Hematopoietic multipotent progenitor cell treated with erythropoietin and hydrocortisone succinate and interleukin-3 and kit ligand, for 6 days (in vitro differentiated cells): ENCODE measurements at regions not wholly inside any gene's neighbourhood (a gene's known extent, or its start where the extent isn't known, plus 50 kb on each side); places are given as distances from the start of the nearest gene placed in this dataset.

Experiments used
- DNase-seq: peaks from one replicate; pipeline ENCODE4 v3.0.0-alpha.2; 2015

DNA sequence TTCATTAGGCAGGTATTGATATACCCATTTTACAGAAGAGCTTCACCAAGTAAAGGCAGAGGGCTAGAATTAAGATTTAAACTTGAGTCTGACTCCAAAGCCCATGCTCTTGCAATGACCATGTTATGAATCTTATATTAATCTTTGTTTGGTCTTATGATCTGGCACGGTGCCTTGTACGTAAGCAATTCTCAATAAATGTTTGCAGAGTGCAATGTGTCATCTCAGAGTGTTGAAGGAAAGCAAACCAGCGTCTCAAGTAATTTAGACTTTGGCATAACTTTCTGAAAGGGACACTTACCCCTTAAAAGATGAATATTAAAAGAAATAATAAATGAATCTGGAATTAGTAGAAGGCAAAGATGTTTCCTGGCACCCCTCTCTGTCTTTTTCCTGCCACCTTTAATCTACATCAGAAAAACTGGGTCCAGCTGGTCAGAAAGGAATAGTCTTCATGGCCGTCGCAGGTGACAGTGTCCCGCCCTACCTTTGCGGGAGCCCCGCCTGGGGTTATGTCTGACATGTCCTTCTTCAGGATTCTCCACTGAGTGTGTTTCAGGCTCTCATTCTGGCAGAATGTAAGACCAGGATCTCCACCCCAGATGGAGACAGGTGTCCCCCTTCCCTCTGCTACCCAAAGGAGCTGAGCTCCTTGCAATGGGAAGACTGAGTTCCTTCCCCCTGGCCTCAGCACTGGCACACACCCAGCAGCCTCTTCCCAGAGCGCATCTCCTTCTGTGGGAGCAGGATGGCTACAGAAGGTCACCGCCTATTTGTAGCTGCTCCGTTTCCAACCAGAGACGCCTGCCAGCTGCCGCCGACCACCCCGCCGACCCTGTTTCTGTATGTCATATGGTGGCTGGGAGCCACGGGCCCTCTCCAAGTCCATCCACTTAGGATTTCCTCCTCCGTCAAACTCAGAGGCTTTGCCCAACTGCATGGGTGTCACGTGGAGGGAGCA is 266.3 kb upstream of the ECI2 start:
- no peak for DNase-seq

DNA sequence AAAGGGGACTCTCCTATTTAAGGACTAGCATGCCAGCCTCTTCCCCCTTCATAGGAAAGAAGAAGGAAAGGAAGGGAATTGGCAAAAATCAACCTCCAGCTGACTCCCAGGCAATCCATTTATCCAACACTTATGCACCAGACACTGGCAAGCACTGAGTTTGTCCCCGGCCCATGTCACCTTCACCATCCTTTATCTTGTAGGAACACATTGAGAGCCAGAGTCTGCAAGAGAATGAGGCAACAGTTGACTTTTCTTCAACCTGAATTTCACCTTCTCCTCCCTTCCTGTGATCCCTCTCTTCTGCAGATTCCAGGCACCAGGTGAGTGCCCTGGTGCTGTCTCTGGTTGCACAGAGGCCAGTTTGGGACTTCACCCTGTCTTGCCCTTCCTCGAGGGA is 264.3 kb upstream of the ECI2 start:
- DNase-seq = no peak

DNA sequence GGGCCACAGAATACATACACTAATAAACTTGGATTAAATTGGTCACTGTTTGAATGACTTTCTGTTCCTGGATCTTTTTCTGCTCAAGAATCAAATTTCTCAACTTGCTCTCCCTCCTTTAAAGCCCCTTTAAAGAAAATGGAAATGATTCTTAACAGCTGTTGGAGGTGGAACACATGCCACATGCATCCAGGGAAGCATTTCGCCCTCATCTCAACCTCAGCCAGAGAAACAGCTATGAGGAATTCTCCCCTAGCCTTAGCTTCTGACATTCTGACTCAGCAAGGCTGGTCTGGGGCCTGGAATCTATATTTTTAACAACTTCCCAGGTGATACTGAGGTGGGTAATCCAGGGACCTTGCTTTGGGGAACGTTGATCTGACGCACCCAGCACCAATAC is 263.4 kb upstream of the ECI2 start:
- no peak for DNase-seq

DNA sequence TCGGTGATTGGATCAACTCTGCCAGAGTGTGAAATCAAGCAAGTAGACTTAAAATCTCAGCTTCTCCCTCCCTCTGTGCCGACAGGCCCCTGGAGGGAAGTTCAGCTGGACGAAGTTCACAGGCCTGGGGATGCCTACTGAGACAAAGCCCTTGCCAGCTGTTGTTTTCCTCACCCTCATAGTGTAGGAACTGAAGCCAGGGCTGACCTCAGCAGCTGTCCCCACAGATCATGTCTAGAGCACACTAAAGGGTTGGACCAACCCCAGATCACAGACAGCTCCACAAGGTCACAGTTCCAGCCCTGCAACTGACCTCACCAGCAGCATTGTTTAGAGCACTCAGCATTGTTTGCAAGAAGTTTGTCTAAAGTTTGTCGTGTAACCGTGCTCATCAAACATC is 261.9 kb upstream of the ECI2 start:
- no peak for DNase-seq

DNA sequence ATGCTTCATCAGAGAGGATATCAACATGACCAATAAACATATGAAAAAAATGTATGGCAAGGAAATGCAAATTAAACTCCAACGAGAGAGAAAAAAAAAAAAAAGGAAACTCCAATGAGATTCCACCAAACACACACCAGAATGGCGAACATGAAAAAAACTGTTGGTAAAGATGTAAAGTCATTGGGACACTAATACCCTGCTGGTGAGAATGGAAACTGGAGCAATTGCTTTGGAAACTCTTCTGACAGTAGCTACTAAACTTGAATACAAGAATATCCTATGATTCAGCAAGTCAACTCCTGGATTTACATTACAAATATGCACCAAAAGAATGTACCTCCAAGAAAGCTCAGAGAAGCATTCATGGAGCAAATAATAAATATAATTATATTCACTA is 260.7 kb upstream of the ECI2 start:
- DNase-seq = no peak

DNA sequence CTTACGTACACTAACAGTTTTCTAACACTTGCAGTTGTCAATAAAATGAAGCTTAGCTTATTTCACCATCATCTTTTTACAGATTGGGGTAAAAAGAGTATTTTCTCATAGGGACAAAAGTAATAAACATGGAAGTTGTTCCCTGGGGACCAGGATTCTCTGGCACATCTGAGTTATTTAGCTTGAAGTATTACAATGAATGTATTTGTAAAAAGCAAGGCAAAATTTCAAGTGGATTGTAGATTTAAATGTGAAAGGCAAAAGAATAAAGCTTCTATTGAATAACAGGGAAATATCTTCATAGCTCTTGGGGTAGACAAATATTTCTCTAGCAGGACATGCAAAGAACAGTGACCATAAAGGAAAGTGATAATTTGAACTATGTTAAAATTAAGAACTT is 260.0 kb upstream of the ECI2 start:
- DNase-seq = no peak

DNA sequence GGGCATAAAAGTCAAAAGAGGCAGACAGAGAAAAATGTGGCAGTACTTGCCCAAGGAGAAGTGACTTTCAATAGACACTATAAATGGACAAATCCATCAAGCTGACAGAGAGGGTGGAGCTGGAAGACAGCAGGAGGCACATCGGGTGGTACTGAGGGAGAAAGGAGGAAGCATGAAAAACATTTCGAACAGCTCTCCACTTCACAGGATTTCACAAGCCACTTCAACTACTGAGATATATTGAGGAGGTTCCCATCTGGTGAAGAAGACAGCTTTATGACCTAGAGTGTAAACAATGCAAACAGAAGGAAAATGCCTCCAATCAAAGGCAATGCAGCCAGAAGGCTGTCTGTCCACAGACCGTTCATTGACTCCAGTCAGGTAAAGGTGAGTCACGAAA is 259.4 kb upstream of the ECI2 start:
- no peak for DNase-seq

DNA sequence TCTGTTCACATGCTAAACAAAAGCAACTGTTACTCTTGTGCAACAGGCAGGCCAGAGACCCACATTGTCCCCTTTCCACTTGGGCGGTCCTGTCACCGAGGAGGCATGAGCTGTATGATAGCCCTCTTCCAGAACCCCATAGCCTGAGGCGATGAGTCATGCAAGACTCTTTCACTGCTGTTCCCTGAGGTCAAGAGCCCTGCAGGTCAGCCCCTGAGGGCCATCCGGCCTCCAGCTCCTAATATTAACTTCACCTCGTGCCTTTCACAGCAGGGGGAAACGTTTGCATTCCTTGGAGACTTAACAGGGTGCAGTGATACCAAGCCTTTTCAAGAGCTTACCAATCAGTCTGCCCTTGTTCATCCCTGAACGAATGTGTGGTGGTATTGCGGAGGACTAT is 253.3 kb upstream of the ECI2 start:
- DNase-seq = no peak

DNA sequence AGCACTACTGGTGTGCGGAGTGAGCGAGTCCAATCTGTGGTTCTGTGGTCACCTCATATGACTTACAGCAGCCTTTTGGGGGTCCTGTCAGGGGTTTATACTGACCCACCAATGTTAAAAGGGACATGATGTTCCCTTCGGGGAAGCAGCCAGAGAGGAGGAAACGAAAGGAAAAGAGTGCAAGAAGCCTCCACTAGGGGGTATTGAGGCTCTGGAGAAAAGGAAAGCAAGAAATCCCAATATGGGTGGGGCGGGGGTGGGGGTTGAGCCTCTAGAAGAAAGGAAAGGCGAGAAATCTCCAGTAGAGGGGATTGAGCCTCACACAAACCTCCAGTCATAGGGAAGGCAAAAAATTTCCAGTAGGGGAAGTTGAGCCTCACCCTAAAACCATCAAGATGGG is 249.3 kb upstream of the ECI2 start:
- DNase-seq = no peak

DNA sequence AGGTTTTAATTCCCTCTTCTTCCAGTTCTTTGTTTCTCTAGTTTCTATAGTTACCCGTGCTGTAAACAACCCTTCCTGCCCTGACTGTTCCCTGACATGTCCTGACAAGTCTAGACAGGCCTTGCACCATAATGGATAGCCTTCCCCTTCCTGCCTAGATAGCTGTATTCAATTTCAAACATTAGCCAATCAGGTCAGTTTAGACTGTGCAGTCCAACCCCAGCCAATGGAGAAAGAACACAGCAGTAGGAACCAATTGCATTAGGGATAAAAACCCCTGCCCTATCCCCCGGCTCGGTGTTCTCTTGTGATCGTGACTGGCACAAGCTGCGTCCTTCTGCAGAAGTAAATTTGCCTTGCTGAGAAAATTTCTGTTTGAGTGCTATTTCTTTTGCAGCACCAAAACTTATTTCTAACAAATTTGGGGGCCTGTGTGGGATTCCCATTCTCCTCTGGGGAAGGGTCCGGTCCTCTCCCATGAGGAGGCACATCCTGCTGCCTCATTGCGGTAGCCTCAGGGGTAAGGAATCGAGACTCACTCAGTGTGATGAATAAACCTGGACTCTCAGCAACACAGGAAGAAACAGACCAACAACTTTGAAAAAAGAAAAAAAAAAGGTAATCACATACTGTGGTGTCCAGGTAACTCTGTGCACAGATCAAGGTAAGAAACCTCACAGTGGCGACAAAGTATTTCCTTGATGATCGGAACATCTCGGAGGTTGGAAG is 248.7 kb upstream of the ECI2 start:
- no peak for DNase-seq

DNA sequence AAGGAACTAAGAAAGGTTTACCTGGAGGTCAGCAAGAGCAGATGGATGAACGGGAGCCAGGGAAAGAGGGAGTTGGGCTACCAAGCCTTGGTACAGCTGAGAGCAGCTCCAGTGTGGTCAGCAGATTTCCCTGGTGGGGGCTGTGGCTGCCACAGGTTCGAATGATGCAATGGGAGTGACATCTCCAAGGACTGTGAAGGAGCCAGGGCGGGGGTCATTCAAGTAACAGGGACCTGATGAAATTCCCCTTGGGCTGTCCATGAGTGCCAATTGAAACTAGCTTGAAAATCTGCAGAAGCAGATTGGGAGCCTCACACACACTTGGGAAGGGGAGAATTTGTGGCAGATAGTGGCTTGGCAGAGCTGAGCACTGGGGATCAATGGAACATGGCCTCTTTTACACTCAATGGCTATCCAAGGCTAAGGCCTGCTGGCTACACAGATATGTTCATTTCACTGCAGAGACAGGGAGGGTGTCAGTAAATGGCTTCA is 247.0 kb upstream of the ECI2 start:
- DNase-seq = no peak

DNA sequence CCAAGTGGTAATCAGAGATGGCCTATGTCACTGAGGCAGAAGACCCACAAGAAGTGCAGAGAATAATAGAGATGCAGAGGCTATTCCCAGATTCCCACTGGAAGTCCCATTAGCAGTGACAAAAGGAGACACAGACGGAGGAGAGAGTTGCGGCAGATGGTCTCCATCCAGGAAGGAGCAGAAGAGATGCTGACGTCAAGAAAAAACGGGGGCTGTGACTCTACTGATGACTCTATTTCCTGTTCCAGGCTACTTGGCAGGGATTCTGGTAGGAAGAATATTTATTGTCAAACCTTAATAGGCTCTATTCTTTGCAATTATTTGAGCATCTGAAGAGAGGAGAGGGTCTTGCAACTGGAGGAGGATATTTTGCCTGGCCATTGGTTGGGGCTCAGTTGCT is 246.0 kb upstream of the ECI2 start:
- no peak for DNase-seq

DNA sequence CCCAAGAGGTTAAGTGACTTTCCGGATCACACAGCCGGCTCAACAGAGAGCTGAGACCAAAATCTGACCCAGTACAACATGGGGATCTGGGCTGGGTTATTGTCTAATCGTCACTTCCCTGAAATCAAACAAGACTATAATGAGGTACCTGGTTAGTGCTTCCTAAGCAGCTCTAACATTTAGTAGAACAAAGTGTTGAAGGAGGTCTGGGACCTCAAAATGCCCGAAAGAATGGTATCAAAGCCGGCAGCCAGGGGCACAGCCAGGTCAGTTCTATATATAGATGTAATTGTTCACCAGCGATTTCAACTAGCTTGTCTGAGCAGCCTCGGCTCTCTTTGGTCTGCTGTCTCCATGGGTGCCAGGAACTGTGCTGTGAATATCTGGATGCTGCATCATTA is 245.5 kb upstream of the ECI2 start:
- DNase-seq = no peak

DNA sequence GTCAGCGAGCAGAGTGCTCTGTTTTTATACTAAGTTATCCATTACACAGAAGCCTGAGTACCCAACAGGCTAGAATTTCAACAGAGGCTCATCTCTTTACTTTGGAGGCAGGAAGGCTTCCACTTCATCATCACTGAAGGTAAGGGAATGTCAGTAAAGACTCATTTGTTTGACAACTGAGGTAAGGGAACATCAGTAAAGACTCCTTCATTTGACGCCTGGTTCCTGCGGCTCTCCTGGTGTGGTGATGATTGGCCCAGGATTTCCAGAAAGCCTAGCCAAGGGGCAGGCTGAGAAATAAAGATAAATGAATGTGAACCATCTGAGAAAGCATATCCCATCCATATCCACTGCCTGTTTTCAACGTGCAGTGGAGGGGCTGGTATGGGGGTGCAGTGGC is 244.6 kb upstream of the ECI2 start:
- DNase-seq = no peak

DNA sequence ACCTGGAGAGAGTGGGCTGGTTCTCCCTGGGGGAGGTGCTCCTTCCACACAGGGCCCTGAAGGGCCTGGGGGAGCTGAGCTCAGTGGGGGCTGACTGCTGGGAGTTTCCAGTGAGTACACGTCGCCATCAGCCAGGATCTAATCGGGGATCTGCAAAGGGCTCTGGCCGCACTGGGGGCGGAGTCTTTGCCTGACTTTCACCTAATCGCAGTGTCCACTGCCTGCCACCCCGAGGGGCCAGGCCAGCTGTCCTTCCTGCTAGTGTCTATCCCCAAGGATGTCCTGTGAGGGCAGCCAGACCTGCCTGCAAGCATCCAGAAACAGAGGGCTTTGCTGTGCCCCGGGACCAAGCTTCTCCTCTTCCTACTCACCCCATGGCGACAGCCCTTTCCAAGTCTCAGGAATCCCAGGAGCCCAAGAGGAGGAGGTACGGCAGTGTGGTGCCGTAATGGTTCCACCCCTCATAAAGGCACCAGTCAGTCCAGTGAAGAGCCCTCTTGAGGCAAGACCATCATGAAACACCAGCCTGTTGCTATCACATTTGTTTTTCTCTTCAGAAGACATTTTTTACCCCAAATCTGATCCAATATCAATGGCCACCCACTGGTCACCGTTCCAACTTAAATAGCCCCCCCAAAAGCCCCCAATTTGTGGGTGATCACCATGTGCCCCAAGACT is 243.1 kb upstream of the ECI2 start:
- no peak for DNase-seq

DNA sequence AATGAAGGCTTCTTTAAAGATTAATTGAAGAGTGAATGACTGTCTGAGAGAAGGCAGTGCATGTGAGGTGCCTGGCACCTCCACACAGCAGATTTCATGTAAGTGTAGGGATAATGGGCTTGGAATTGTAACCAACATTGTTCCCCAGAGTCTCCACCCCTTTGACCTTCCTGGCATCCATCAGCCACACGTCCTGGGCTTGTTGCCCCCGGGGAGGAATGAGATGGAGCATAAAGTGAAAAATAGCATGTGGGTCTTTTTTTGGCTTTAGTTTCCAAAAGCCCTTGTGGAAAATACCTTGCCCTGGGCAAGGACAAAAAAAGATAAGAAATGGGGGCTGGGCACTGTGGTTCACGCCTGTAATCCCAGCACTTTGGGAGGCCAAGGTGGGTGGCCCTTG is 242.2 kb upstream of the ECI2 start:
- no peak for DNase-seq

DNA sequence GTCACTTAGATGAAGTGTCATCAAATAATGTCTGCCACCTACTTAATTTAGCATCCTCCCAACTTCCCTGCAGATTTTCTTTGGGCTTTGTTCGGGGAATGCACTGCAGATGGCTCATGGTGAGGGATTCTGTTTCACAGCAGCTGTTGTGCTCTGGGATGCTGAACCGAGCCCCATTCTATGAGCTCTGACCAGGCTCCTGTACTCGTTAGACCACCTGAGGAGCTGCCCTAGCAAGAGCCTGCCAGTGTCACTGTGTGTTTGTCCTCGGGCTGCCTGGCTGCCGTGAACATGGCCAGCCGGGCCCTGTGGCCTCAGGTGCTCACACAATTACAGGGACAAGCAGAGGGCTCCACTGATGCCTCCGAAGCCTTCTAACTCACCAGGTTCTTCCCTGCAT is 238.8 kb upstream of the ECI2 start:
- no peak for DNase-seq

DNA sequence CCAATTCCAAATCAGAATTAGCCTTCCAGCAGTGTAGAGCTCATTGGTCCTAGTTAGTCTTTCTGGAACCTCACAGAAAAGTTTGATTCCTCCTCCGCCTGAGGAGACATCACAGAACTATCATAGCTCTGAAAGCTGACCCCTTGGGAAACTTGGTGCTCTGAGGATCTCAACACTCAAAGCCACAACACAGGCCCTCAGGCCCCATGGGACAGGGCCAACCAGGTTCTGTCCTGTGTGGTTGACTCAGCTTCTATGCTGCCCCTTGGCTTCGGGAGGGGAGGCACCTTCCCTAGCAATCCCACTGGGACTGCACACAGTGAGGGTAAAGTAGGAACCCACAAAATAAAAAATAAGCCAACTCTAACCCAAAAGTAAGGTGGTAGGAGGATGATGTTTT is 237.5 kb upstream of the ECI2 start:
- DNase-seq = no peak

DNA sequence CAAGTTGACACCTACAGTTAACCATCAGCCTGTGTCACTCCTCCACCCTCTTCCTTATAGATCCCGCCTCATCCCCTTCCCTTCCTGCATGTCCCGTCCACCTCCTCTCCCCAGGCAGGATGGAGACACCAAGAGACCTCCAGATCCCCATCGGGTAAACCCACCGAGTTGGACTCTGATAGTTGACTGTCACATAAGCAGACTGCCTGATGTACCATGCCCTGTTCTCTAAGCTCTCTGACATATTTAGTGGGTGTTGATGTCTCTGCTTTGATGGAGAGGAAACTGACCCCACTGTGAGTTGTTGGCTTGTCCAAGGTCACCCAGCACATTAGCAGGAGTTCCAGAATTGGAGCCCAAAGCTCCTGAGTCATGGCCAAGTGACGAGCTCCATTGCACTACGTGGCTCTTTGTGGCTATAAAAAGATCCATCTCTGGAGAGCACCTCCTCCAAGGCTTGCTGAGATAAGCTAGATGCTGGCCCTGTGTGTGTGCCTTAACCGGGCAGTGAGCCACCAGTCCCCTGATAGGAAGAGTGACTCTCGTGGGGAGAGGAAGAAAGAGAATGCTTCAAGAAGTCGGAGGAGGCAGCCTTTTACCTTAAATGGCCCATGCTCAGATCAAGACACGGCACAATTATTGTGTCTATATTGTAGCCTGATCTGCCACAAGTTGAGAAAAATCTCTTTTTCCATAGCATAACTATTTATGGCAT is 236.0 kb upstream of the ECI2 start:
- DNase-seq = peak; percentile 14

DNA sequence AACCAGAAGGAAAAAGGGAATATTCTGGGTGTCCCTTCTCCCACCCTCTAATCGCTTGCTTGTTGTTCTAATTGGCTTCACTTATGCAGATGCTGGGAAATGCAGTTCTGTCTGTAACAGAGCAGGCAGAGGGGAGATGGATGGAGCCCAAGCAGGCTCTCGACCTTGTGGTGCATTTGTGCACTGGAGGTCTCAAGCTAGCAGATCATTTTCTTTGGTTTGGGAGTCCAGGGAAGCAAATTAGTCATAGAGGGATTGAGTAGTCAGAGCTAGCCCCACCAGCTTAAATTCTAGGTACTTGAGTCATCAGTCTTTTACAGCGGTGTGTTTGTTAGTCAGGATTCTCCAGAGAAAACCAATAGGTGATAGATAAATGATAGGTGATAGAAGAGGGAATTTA is 234.7 kb upstream of the ECI2 start:
- no peak for DNase-seq

DNA sequence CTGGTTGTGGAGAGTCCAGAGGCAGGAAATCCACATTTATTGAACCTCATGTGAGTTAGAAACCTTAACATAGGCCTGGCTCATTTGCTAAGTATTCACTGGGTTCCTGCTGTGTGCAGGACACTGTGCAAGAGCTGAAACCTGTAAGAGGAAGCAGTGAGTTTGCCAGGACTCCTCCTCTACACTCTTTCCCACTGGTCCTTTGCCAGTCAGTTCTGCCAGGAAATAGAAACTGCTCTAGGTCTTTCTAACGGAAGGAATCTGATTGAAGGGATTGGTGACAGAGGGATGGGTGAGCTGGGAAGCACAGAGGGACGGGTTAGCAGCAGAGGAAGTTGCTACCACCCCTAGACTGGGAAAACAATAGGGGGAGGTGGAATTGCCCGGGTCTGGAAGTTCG is 234.2 kb upstream of the ECI2 start:
- no peak for DNase-seq

DNA sequence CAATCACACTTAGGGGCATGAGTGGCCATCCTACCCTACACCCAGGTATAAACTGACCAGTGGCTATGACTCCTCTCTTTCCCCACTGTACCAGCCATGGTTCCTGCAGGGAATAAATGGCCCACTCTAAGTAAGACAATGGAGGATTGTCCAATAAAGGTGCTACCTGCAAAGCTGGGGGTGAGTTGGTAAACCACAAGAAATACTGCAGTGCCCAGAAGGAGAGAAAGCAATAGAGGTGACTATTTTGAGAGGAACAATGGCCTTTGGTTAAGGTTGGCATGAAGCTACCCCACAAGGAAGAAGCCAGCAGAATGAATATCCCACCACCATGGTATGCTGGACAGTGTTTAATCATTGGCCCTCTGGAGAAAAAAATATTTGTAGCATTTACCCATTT is 233.3 kb upstream of the ECI2 start:
- no peak for DNase-seq

DNA sequence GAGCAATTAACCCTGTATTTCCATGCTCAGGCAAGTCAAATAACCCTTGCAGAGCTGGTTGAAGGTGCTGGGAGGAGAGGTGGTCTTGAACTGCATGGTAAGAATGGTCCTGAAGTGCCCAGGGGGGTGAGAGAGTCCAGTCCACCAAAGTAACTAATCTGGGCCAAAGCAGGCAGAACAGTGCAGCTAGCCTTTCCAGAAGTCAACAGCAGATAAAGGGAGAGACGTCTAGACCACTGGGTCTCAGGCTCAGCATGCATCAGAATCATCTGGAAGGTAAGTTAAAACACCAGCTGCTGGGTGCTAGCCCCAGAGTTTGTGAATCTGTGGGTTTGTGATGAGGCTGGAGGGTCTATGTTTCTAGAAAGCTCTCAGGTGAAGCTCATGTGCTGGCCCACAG is 232.3 kb upstream of the ECI2 start:
- no peak for DNase-seq
